GM12878 (cell line): ENCODE measurements at regions not wholly inside any gene's neighbourhood (a gene's known extent, or its start where the extent isn't known, plus 50 kb on each side); places are given as distances from the start of the nearest gene placed in this dataset.

ENCODE experiments used
- ATAC-seq: fragments of 200-7000 bp; cut with Tn5 transposase; 3 replicates; pipeline ENCODE4 v1.9.1; 2020; ENCODE audit warnings: mild to moderate bottlenecking, moderate library complexity
- BruUV-seq: library from RNA; stranded (reverse); fragments of 400-500 nt; replicated peaks from 2 replicates; lab custom pipeline; 2021; lab: Mats Ljungman, UMichigan
- CTCF ChIA-PET: fragments of 300-600 bp; sonication (Branson Sonifier 250); formaldehyde crosslinking; extraction: SDS; loops from one replicate; lab custom pipeline; 2021; ENCODE audit warnings: inconsistent platforms; lab: Yijun Ruan, JAX
- POLR2A ChIA-PET: fragments of 350-600 bp; formaldehyde crosslinking; extraction: SDS; loops from one replicate; lab custom pipeline; 2021; ENCODE audit warnings: inconsistent platforms; lab: Charles Lee
- RAD21 ChIA-PET: fragments of 300-600 bp; sonication (Branson Sonifier 250); formaldehyde crosslinking; loops from one replicate; lab custom pipeline; 2023; ENCODE audit warnings: antibody characterized with exemption; ENCODE audit not compliant: unreplicated experiment; lab: Charles Lee
- SMC1A ChIA-PET: fragments of 300-600 bp; sonication (Branson Sonifier 250); formaldehyde crosslinking; loops from one replicate; lab custom pipeline; 2023; ENCODE audit not compliant: unreplicated experiment, uncharacterized antibody; lab: Charles Lee
- DNase-seq: peaks from one replicate; pipeline ENCODE4 v3.0.0-alpha.2; 2011; ENCODE audit warnings: low read depth, low spot score
- FAIRE-seq: peaks from 3 replicates; lab custom pipeline; 2011; peaks lifted over from hg19 to GRCh38; lab: Jason Lieb, UNC
- H2AFZ ChIP-seq: 2 replicates; pipeline ENCODE4 v1.6.0; 2011; ENCODE audit warnings: low read depth, low read length, control low read depth; ENCODE audit not compliant: control insufficient read depth
- H3K27ac ChIP-seq: 2 replicates; pipeline ENCODE4 v1.5.1; 2011; ENCODE audit warnings: control low read depth; ENCODE audit not compliant: control insufficient read depth, insufficient read depth
- H3K27me3 ChIP-seq, 2 experiments: replicated peaks in 1 of 2; 2 replicates each; pipeline versions ENCODE4 v1.6.0 to v1.6.1; 2011; ENCODE audit warnings: low read length in 1 of 2; ENCODE audit not compliant: control insufficient read depth in 2 of 2, insufficient read depth in 2 of 2
- H3K36me3 ChIP-seq, 2 experiments: 2 replicates each; pipeline ENCODE4 v1.5.1; 2011; ENCODE audit warnings: low read length in 1 of 2; ENCODE audit not compliant: control insufficient read depth in 2 of 2, insufficient read depth in 2 of 2
- H3K4me1 ChIP-seq: 2 replicates; pipeline ENCODE4 v1.6.1; 2011; ENCODE audit warnings: mild to moderate bottlenecking, low read length, moderate library complexity, mixed read lengths; ENCODE audit not compliant: control insufficient read depth, insufficient read depth
- H3K4me2 ChIP-seq: 2 replicates; pipeline ENCODE4 v1.6.0; 2011; ENCODE audit warnings: control low read depth; ENCODE audit not compliant: control insufficient read depth, insufficient read depth
- H3K4me3 ChIP-seq: fragments of 200-600 bp; sonication (generic); 2 replicates; pipeline ENCODE4 v1.5.1; 2016
- H3K79me2 ChIP-seq: 2 replicates; pipeline ENCODE4 v1.6.0; 2011; ENCODE audit warnings: low read length; ENCODE audit not compliant: control insufficient read depth, insufficient read depth
- H3K9ac ChIP-seq: 2 replicates; pipeline ENCODE4 v1.8.0; 2011; ENCODE audit warnings: low read length, control low read depth, mixed read lengths; ENCODE audit not compliant: control insufficient read depth, insufficient read depth
- H3K9me3 ChIP-seq: replicated peaks from 3 replicates; pipeline ENCODE4 v1.5.1; 2011; ENCODE audit warnings: mild to moderate bottlenecking, low read length; ENCODE audit not compliant: control insufficient read depth, insufficient read depth
- H4K20me1 ChIP-seq: 2 replicates; pipeline ENCODE4 v1.6.0; 2011; ENCODE audit not compliant: control insufficient read depth, insufficient read depth
- CBFB ChIP-seq: IDR thresholded peaks from 2 replicates; pipeline ENCODE4 v1.6.1; 2016; ENCODE audit warnings: antibody characterized with exemption, low read depth
- CBX3 ChIP-seq: fragments of 200-600 bp; sonication (generic); IDR thresholded peaks from 2 replicates; pipeline ENCODE4 v1.6.1; 2016; ENCODE audit warnings: low read depth, borderline replicate concordance
- E4F1 ChIP-seq: fragments of 450-650 bp; IDR thresholded peaks from 2 replicates; pipeline ENCODE4 v1.6.1; 2018; ENCODE audit warnings: borderline replicate concordance, mild to moderate bottlenecking; ENCODE audit not compliant: partially characterized antibody
- FOS ChIP-seq: IDR thresholded peaks from 3 replicates; pipeline ENCODE4 v1.6.1; 2011; ENCODE audit warnings: borderline replicate concordance; ENCODE audit not compliant: insufficient read length; ENCODE audit errors: extremely low read depth
- HDAC6 ChIP-seq: fragments of 200-600 bp; sonication (generic); IDR thresholded peaks from one replicate; pipeline ENCODE4 v1.8.0; 2017; ENCODE audit warnings: antibody characterized with exemption; ENCODE audit not compliant: unreplicated experiment
- HSF1 ChIP-seq: fragments of 150-350 bp; IDR thresholded peaks from 2 replicates; pipeline ENCODE4 v1.6.1; 2014; ENCODE audit warnings: mild to moderate bottlenecking, low read depth, low read length
- MEF2A ChIP-seq: IDR thresholded peaks from 2 replicates; pipeline ENCODE4 v1.6.1; 2011; ENCODE audit warnings: low read depth, mild to moderate bottlenecking, low read length, moderate library complexity; ENCODE audit not compliant: insufficient read depth
- SIN3A ChIP-seq: IDR thresholded peaks from 2 replicates; pipeline ENCODE4 v1.6.1; 2012; ENCODE audit warnings: low read depth, low read length, improper control_type of control experiment
- STAT3 ChIP-seq: IDR thresholded peaks from 2 replicates; pipeline ENCODE4 v1.6.1; 2011; ENCODE audit warnings: low read depth, low read length, improper control_type of control experiment
- SUZ12 ChIP-seq: fragments of 200-600 bp; sonication (generic); IDR thresholded peaks from one replicate; pipeline ENCODE4 v1.6.1; 2018; ENCODE audit warnings: antibody characterized with exemption, mild to moderate bottlenecking; ENCODE audit not compliant: unreplicated experiment
- ZNF207 ChIP-seq: fragments of 450-650 bp; IDR thresholded peaks from 2 replicates; pipeline ENCODE4 v1.6.1; 2014; ENCODE audit warnings: antibody characterized with exemption, mild to moderate bottlenecking, borderline replicate concordance
- WGBS: methylation state at CpG from one replicate; pipeline ENCODE4 v1.1.6; 2016; ENCODE audit warnings: low lambda C conversion rate; ENCODE audit not compliant: insufficient replicate concordance, insufficient coverage; ENCODE audit errors: missing lambda C conversion rate; 5-methylcytosine and 5-hydroxymethylcytosine counted together
- in situ Hi-C: fragments of 300-500 bp; cut with MboI; formaldehyde crosslinking; loops from 9 replicates; pipeline ENCODE4 v1.14.3; 2018; ENCODE audit warnings: mixed read lengths
- intact Hi-C: fragments of 100-400 bp; cut with micrococcal nuclease; formaldehyde crosslinking; loops from one replicate; pipeline ENCODE4 v1.14.2; 2022; ENCODE audit not compliant: unreplicated experiment
- TF ChIP-seq, protein P1 (sequence below): fragments of 450-650 bp; IDR thresholded peaks from 2 replicates; pipeline ENCODE4 v1.6.1; 2018; ENCODE audit warnings: mild to moderate bottlenecking, low read depth, moderate library complexity; ENCODE audit not compliant: partially characterized antibody
- TF ChIP-seq, protein P2 (sequence below): IDR thresholded peaks from 2 replicates; pipeline ENCODE4 v1.6.1; 2012; ENCODE audit warnings: low read length, inconsistent platforms

DNA sequence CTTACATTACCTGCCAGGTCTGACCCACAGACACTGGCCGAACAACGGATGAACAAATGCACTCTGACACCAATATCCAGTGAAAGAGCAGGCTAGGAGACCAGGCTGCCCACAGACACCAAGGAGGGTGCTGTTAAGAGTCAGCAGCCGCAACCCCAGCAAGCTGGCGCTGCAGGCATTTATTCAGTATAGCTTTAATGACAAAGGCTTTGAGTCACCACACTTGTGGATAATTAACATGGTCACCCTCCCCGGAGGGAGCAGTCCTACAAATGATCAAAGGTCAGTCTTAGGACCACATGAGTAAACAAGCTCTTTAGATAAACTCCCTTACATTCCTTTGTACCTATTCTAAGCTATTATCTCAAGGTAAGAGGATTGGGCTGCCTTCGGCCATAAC is 368.5 kb upstream of the GRID2 start (continued):
- no peak for TF ChIP-seq E4F1

GRCh38 chr4:91936311-91936710 is 367.5 kb upstream of the GRID2 start:
- no TSS peak for BruUV-seq
- POLR2A ChIA-PET, result no interaction called here

More at GRCh38 chr4:91936311-91936710, 367.5 kb upstream of the GRID2 start:
- 0% methylated on average over 3 of the region's 3 CpGs for WGBS
- CTCF ChIA-PET, result interaction anchor here (0.8 to 1.5 kb wide), 2 partner anchors 8 to 13 kb away, joined by 3 read pairs; no protein-coding TSS in a partner anchor
- intact Hi-C loops (no loop called here), in situ Hi-C loops (no loop called here)
- ATAC-seq (no peak), DNase-seq (no peak), FAIRE-seq (no peak)
- no peak for TF ChIP-seq STAT3
- no peak for TF ChIP-seq HDAC6
- TF ChIP-seq HSF1, result no peak
- TF ChIP-seq ZNF207, result no peak
- no peak for TF ChIP-seq MEF2A
- no peak for TF ChIP-seq CBFB
- TF ChIP-seq CBX3, result no peak
- TF ChIP-seq SIN3A, result no peak
- TF ChIP-seq FOS, result no peak
- TF ChIP-seq, protein P1, sequence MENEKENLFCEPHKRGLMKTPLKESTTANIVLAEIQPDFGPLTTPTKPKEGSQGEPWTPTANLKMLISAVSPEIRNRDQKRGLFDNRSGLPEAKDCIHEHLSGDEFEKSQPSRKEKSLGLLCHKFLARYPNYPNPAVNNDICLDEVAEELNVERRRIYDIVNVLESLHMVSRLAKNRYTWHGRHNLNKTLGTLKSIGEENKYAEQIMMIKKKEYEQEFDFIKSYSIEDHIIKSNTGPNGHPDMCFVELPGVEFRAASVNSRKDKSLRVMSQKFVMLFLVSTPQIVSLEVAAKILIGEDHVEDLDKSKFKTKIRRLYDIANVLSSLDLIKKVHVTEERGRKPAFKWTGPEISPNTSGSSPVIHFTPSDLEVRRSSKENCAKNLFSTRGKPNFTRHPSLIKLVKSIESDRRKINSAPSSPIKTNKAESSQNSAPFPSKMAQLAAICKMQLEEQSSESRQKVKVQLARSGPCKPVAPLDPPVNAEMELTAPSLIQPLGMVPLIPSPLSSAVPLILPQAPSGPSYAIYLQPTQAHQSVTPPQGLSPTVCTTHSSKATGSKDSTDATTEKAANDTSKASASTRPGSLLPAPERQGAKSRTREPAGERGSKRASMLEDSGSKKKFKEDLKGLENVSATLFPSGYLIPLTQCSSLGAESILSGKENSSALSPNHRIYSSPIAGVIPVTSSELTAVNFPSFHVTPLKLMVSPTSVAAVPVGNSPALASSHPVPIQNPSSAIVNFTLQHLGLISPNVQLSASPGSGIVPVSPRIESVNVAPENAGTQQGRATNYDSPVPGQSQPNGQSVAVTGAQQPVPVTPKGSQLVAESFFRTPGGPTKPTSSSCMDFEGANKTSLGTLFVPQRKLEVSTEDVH, result no peak
- TF ChIP-seq, protein P2, sequence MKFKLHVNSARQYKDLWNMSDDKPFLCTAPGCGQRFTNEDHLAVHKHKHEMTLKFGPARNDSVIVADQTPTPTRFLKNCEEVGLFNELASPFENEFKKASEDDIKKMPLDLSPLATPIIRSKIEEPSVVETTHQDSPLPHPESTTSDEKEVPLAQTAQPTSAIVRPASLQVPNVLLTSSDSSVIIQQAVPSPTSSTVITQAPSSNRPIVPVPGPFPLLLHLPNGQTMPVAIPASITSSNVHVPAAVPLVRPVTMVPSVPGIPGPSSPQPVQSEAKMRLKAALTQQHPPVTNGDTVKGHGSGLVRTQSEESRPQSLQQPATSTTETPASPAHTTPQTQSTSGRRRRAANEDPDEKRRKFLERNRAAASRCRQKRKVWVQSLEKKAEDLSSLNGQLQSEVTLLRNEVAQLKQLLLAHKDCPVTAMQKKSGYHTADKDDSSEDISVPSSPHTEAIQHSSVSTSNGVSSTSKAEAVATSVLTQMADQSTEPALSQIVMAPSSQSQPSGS, result no peak
- no peak for TF ChIP-seq SUZ12
- H3K36me3 ChIP-seq, result no peaks in the 10 kb centered on the region
- no peak overlapping the region for H2AFZ ChIP-seq
- H3K4me2 ChIP-seq, result no peak overlapping the region
- H3K4me3 ChIP-seq, result no peak overlapping the region
- H3K4me1 ChIP-seq, result no peaks in the 10 kb centered on the region
- no peak overlapping the region for H3K9ac ChIP-seq
- no peaks in the 10 kb centered on the region for H3K79me2 ChIP-seq
- H4K20me1 ChIP-seq, result no peaks in the 10 kb centered on the region
- H3K27me3 ChIP-seq, result no peaks in the 10 kb centered on the region
- H3K27ac ChIP-seq, result no peak overlapping the region
- RAD21 ChIA-PET, result no interaction called here
- H3K9me3 ChIP-seq, result no peaks in the 10 kb centered on the region
- SMC1A ChIA-PET, result interaction anchor here (0.7 to 1.2 kb wide), 2 partner anchors 11 to 71 kb away, joined by 3 read pairs; no protein-coding TSS in a partner anchor
